NT2/D1 (cell line): ENCODE measurements at regions not wholly inside any gene's neighbourhood (a gene's known extent, or its start where the extent isn't known, plus 50 kb on each side); places are given as distances from the start of the nearest gene placed in this dataset.

ENCODE experiments used
- SUZ12 ChIP-seq: IDR thresholded peaks from 2 replicates; pipeline ENCODE4 v1.6.1; 2011; ENCODE audit not compliant: insufficient read length, insufficient read depth; ENCODE audit errors: extremely low read depth
- YY1 ChIP-seq: IDR thresholded peaks from 2 replicates; pipeline ENCODE4 v1.6.1; 2011; ENCODE audit not compliant: insufficient read length, insufficient read depth
- ZNF274 ChIP-seq: IDR thresholded peaks from 2 replicates; pipeline ENCODE4 v1.6.1; 2011; ENCODE audit warnings: mild to moderate bottlenecking, low read depth, low read length

- TF ChIP-seq ZNF274 (no peak), YY1 (no peak), SUZ12 (no peak)
Observed at GRCh38 chr1:193926956-193927355, 740.5 kb upstream of the B3GALT2 start.
